NCI-H526 (cell line): ENCODE measurements at regions not wholly inside any gene's neighbourhood (a gene's known extent, or its start where the extent isn't known, plus 50 kb on each side); places are given as distances from the start of the nearest gene placed in this dataset.

Source experiments
- DNase-seq, 2 experiments: peaks; one replicate each; lab custom pipeline; 2025; lab: John Stamatoyannopoulos, UW

GRCh38 chr2:38146907-38147307, 71.0 kb upstream of the CYP1B1 start:
- DNase-seq: no peak

GRCh38 chr2:38146275-38146906, 70.4 kb upstream of the CYP1B1 start:
- DNase-seq: no peak

- DNase-seq: no peak
These were observed 69.3 kb upstream of the CYP1B1 start for GRCh38 chr2:38145236-38145635.

GRCh38 chr2:38142627-38143026, 66.7 kb upstream of the CYP1B1 start:
- DNase-seq: no peak

- DNase-seq: no peak
These were observed 65.5 kb upstream of the CYP1B1 start for GRCh38 chr2:38141501-38141900.

- no peak for DNase-seq
These were observed 63.0 kb upstream of the CYP1B1 start for GRCh38 chr2:38138996-38139395.

GRCh38 chr2:38138419-38138818, 62.5 kb upstream of the CYP1B1 start:
- DNase-seq: peak in 1 of 2 experiments; percentile 21

- peak; percentile 78 to 91 for DNase-seq
These were observed 62.0 kb upstream of the CYP1B1 start for GRCh38 chr2:38137958-38138357.

GRCh38 chr2:38131676-38132075, 55.7 kb upstream of the CYP1B1 start:
- DNase-seq: no peak

GRCh38 chr2:38130876-38131275, 54.9 kb upstream of the CYP1B1 start:
- no peak for DNase-seq

GRCh38 chr2:38129987-38130386, 54.0 kb upstream of the CYP1B1 start:
- no peak for DNase-seq

GRCh38 chr2:38129481-38129880, 53.5 kb upstream of the CYP1B1 start:
- DNase-seq: no peak

- no peak for DNase-seq
These were observed 52.7 kb upstream of the CYP1B1 start for GRCh38 chr2:38128653-38129052.

- DNase-seq: no peak
These were observed 51.3 kb upstream of the CYP1B1 start for GRCh38 chr2:38127277-38127676.

GRCh38 chr2:38125842-38126241, 49.9 kb upstream of the CYP1B1 start:
- DNase-seq: no peak
